ENCODE measurements at regions not wholly inside any gene's neighbourhood (a gene's known extent, or its start where the extent isn't known, plus 50 kb on each side); places are given as distances from the start of the nearest gene placed in this dataset.
"Not testable (repeated sequence)": the region's sequence is repeated elsewhere in the genome, so short reads cannot be mapped to it uniquely, and the experiment has no call there.

GRCh38 chr1:47523835-47524215, 86.0 kb downstream of the FOXD2 start:
- no peak for DNase-seq

- DNase-seq: no peak
Measured at GRCh38 chr1:47524272-47524671, 86.4 kb downstream of the FOXD2 start.

- no peak for DNase-seq
Measured at GRCh38 chr1:47527653-47528272, 89.9 kb downstream of the FOXD2 start.

- DNase-seq: no peak
Measured at GRCh38 chr1:47529520-47530098, 91.8 kb downstream of the FOXD2 start.

DNA sequence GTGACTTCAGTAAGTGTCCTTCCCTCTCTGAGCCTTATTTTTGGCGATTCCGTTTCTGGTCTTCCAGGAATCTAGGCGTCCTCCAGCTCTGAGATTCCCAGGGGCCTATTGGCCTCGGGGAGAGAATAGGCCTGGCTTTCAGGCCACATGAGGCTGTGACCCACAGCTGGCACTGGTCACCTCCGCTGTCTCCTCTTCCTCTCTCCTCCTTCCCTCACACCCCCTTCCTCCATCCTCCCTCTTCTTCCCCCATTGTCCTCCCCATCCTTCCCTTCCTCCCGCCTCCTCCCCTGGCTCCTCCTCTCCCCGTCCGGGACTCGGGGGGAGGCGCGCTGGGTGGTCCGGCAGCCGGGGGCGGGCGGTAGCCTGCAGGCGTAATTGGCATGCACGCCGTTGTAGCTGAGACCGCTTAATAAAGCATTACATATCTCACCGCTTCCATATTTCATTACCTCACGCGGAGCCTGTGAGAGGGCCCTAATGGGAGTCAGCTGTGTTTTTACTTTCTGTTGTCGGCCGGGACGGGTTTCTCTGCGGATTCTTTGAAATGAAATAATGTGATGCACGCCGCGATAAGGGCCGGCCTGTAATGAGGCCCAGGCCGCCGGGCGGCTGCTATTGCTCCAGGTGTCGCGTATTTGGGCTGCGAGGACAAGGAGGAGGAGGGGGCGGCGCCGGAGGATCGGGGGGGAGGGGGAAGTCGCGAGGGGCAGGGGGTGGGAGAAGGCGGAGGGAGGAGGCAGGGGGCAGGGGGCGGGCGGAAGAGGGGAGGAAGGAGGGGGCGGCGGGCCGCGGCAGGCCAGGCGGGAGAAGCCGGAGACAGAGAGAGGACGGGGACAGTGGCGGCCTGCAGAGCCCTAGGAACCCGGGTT, 95.3 kb downstream of the FOXD2 start:
- DNase-seq: no peak

DNA sequence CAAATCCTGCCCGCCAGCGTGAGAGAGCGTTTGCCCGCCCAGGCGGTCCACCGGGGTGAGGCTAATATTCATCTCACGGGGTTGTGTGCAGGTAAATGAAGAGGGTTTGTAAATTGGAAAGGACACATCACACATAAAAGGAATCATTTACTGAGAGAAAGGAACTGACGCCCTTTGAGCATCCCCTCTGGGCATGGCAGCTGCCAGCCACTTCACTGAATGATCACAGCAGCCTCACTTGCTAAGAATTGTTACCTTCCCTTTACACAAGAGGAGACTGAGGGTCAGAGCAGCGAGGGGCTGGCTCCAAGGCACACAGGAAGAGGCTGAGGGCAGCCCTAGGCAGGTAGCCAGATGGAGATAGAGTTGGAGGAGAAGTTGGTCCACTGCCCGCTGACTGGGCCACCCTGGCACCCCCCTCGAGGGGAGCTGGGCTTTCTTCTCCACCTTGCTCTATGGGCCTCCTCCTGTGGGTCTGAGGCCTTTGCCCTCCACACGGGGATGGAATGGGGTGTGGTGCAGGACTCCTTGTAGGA, 96.0 kb downstream of the FOXD2 start:
- DNase-seq: no peak

GRCh38 chr1:47534436-47534835, 96.6 kb downstream of the FOXD2 start:
- no peak for DNase-seq

- no peak for DNase-seq
Measured at GRCh38 chr1:47536646-47537118, 98.8 kb downstream of the FOXD2 start.

- DNase-seq: no peak
Measured at GRCh38 chr1:47537268-47537667, 99.4 kb downstream of the FOXD2 start.

DNA sequence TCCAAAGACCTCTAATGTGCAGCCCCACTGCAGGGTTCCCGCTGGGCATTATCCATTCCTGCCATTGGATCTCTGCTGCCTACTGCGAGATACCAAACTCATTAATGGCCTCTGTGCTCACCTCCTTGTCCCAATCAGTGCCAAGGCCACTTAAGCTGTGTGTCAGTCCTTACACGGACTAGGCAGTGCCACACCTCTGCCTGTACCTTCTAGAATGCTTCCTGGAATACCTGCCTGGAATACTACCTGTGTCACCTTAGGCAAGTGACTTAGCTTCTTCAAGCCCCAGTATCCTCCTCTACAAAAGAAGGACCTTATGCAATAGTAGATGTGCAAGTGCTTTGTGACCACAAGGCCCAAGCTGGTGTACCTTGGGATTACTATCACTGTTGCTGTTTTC, 100.1 kb downstream of the FOXD2 start:
- DNase-seq: no peak

GRCh38 chr1:47538530-47538929, 100.7 kb downstream of the FOXD2 start:
- DNase-seq: not testable (repeated sequence)

DNA sequence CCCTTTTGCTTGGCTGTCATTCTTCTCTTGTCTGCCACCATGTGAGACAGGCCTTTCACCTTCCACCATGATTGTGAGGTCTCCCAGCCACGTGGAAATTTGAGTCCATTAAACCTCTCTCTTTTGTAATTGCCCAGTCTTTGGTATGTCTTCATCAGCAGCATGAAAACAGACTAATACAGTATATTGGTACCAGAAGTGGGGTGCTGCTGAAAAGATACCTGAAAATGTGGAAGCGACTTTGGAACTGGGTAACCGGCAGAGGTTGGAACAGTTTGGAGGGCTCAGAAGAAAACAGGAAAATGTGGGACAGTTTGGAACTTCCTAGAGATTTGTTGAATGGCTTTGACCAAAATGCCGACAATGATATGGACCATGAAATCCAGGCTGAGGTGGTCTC, 103.9 kb downstream of the FOXD2 start:
- DNase-seq: not testable (repeated sequence)

DNA sequence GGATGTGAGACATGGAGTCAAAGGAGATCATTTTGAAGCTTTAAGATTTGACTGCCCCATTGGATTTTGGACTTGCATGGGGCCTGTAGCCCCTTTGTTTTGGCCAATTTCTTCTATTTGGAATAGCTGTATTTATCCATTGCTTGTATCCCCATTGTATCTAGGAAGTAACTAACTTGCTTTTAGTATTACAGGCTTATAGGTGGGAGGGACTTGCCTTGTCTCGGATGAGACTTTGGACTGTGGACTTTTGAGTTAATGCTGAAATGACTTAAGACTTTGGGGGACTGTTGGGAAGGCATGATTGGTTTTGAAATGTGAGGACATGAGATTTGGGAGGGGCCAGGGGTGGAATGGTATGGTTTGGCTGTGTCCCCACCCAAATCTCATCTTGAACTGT, 105.2 kb downstream of the FOXD2 start:
- not testable (repeated sequence) for DNase-seq

DNA sequence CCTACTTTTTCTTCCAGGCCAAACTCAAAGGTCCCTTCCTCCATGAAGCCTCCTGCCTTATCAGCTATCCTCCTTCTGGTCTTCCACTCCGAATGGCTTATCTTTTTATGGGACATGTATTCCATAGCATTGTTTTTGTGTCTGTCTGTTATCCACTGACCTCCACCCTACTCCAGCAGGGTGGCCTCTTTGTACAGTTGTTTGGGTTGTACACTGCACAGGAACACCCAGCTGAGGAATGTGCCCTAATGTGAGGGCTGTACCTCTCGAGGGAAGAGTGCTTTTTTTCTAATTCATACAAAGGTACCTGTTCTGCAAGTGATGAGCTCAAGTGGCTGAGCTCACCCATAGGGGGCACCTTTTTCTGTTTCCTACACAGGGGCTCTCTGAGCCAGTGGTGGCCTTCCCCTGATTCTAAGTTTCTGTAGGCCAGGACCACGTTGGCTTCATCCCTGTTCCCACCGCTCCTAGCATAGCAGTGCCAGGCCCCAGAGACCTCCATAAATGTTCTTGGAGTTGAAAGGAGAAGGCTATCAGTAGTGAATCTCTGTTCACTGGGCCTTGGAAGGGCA, 108.2 kb downstream of the FOXD2 start:
- DNase-seq: no peak

GRCh38 chr1:47547753-47548573, 110.1 kb downstream of the FOXD2 start:
- no peak for DNase-seq

DNA sequence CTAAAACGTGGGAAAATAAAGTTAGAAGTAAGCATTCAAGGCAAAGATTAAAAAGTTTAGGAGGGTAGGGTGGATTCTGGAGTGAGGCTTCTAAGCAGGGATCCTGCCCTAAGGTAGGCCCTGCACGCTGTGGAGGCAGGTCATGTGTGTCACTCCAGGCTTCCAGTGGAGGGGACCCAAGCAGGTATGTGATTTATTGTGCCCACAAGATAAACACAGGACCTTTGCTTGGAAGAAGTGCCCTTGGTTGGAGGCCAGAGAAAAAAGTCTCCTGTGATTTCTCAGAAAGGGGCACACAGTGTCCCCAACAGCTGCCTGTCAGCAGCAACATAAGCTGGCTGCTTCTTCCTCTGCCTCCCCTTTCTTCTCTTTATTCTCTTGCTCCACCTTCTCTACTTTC, 110.8 kb downstream of the FOXD2 start:
- DNase-seq: no peak

DNA sequence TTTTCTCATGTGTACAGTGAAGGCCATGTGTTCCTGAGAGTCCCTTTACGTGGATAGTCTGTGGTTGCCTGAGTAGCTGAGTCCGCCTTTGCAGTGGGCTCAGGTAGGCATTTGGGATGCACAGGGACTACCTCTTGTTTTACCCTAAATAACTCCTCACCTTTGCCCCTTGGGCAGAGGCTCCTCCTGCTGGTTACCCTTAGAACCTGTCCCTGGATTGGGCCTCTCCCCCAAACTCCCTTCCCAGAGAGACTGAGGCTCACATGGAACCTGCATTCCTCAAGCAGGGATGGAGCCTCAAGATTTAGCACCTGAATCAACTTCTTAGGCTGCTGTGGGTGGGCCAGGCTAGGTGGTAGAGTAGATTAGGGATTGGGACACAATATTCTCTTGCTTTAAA, 111.7 kb downstream of the FOXD2 start:
- no peak for DNase-seq

GRCh38 chr1:47550929-47551328, 113.1 kb downstream of the FOXD2 start:
- no peak for DNase-seq

DNA sequence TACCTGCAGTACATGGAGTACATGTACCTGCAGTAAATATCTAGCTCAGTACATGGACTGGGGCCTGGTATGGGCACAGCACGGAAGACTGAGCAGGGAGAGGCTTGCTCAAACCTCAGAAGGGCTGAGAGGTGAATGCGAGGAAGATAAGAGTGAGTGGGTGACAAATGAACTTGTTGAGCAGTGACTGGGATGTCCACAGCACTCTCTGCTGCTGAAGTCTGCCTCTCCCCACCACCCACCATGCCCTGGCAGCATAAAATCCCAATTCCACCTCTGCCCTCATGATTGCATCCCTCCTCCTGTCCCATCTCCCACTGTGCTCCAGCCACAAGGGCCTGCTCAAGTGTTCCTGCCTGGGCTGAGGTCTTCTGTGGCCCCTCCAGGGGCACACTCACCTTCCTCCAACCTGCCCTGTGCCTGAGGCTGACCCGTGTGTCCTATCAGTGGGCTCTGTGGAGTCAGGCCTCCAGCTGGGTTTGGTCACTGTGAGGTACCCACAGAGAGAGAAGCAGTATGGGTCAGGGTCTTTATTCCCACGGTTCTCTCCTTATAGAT, 114.2 kb downstream of the FOXD2 start:
- DNase-seq: no peak

DNA sequence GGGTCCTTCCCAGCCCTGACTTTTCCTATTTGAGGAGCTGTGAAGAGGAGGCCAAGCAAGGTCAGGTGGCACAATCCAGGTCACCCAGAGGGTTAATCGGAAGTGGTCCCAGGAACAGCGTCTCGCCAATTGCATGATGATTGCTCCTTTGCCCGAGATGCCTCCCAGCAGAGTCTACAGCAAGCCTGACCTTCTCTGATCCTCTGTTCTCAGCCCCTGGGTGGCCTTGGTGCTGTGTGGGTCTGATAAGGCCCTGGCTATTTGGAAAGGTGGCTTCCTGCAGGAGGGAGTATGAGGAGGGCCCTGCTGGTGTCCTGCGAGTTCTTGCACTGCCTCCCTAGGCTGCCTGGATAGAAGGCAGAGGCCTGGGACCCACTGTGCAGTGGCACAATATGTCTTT, 116.2 kb downstream of the FOXD2 start:
- no peak for DNase-seq

- DNase-seq: no peak
Measured at GRCh38 chr1:47554901-47555300, 117.1 kb downstream of the FOXD2 start.

DNA sequence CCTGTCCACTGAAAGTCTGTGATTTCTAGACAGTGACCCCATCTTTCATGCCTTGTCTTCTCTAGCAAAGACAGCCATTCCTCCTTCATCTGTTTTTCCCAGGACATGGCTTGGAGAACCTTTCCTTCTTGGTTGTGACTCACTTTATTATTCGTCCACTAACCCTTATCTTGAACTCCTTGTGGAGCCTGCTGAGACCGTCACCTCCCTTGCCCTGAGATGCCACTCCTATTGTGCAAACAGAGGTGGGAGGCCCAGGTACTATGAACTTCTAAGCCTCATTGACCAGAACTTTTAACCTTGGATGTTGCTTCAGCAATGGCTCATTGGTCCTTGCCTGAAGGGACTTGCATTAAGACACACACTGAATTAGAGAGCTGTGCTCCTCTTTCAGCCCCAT, 117.5 kb downstream of the FOXD2 start:
- DNase-seq: no peak
